ENCODE measurements at regions not wholly inside any gene's neighbourhood (a gene's known extent, or its start where the extent isn't known, plus 50 kb on each side); places are given as distances from the start of the nearest gene placed in this dataset.

DNA sequence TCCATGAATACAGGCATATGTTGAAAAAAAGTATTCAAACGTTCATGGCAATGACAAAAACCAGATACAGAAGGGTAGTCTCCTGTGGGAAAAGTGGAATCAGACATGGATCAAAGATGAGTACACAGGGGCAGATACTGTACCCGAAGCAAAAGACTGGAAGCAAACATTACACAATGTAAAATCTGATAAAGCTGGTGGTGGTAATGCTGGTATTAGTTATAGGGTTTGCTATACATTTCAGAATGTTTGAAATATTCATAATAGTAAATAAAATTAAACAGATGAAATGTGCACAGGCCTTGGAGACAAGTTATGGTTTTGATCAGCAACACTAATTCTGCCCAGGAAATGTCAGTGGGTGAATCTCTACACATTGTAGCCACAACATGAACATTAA is 607.6 kb downstream of the SOX6 start:
- Histone ChIP-seq H3K27me3 (ENCODE audit: control insufficient read depth, insufficient read depth, low read length) (peaks cover 2% of the 10 kb centered on the region), H3K9me3 (ENCODE audit: control insufficient read depth, insufficient read depth, low read length) (no peaks in the 10 kb centered on the region), H3K27ac (ENCODE audit: low read depth, low read length) (no peak overlapping the region), H3K36me3 (ENCODE audit: control insufficient read depth, insufficient read depth, low read length) (no peaks in the 10 kb centered on the region), H3K4me3 (ENCODE audit: low read depth, low read length) (no peak overlapping the region), H3K4me1 (ENCODE audit: control insufficient read depth, insufficient read depth, low read length) (peaks cover 4% of the 10 kb centered on the region)
- 89% methylated on average over 1 of the region's 2 CpGs for WGBS (ENCODE audit: insufficient coverage)
- DNase-seq (ENCODE audit: low read depth in 4 of 6, low spot score in 6 of 6): no peak

GRCh38 chr11:15750535-15751308 is 605.6 kb downstream of the SOX6 start:
- WGBS (ENCODE audit: insufficient coverage): 75% methylated on average over 4 of the region's 11 CpGs
- peaks cover 4% of the 10 kb centered on the region for H3K4me1 ChIP-seq (ENCODE audit: control insufficient read depth, insufficient read depth, low read length)
- H3K27ac ChIP-seq (ENCODE audit: low read depth, low read length): no peak overlapping the region
- DNase-seq (ENCODE audit: low read depth in 4 of 6, low spot score in 6 of 6): peak in 1 of 6 donors; percentile 81
- H3K9me3 ChIP-seq (ENCODE audit: control insufficient read depth, insufficient read depth, low read length): no peaks in the 10 kb centered on the region
- no peak overlapping the region for H3K4me3 ChIP-seq (ENCODE audit: low read depth, low read length)
- peaks cover 2% of the 10 kb centered on the region for H3K27me3 ChIP-seq (ENCODE audit: control insufficient read depth, insufficient read depth, low read length)
- H3K36me3 ChIP-seq (ENCODE audit: control insufficient read depth, insufficient read depth, low read length): no peaks in the 10 kb centered on the region

- Histone ChIP-seq H3K27ac (ENCODE audit: low read depth, low read length) (no peak overlapping the region), H3K9me3 (ENCODE audit: control insufficient read depth, insufficient read depth, low read length) (no peaks in the 10 kb centered on the region), H3K4me3 (ENCODE audit: low read depth, low read length) (no peak overlapping the region), H3K36me3 (ENCODE audit: control insufficient read depth, insufficient read depth, low read length) (no peaks in the 10 kb centered on the region), H3K27me3 (ENCODE audit: control insufficient read depth, insufficient read depth, low read length) (no peaks in the 10 kb centered on the region), H3K4me1 (ENCODE audit: control insufficient read depth, insufficient read depth, low read length) (peaks cover 4% of the 10 kb centered on the region)
- DNase-seq (ENCODE audit: low read depth in 4 of 6, low spot score in 6 of 6): no peak
- no CpG with 5 or more reads among the region's 1 CpG for WGBS (ENCODE audit: insufficient coverage)
Measured at GRCh38 chr11:15754221-15754620, 602.1 kb downstream of the SOX6 start.

GRCh38 chr11:15757048-15757698 is 599.2 kb downstream of the SOX6 start:
- Histone ChIP-seq H3K36me3 (ENCODE audit: control insufficient read depth, insufficient read depth, low read length) (no peaks in the 10 kb centered on the region), H3K4me3 (ENCODE audit: low read depth, low read length) (no peak overlapping the region), H3K27ac (ENCODE audit: low read depth, low read length) (no peak overlapping the region), H3K9me3 (ENCODE audit: control insufficient read depth, insufficient read depth, low read length) (no peaks in the 10 kb centered on the region), H3K4me1 (ENCODE audit: control insufficient read depth, insufficient read depth, low read length) (no peaks in the 10 kb centered on the region), H3K27me3 (ENCODE audit: control insufficient read depth, insufficient read depth, low read length) (no peaks in the 10 kb centered on the region)
- peak in 2 of 6 donors; percentile 60 to 68 for DNase-seq (ENCODE audit: low read depth in 4 of 6, low spot score in 6 of 6)
- WGBS (ENCODE audit: insufficient coverage): 94% methylated on average over 13 of the region's 16 CpGs

DNA sequence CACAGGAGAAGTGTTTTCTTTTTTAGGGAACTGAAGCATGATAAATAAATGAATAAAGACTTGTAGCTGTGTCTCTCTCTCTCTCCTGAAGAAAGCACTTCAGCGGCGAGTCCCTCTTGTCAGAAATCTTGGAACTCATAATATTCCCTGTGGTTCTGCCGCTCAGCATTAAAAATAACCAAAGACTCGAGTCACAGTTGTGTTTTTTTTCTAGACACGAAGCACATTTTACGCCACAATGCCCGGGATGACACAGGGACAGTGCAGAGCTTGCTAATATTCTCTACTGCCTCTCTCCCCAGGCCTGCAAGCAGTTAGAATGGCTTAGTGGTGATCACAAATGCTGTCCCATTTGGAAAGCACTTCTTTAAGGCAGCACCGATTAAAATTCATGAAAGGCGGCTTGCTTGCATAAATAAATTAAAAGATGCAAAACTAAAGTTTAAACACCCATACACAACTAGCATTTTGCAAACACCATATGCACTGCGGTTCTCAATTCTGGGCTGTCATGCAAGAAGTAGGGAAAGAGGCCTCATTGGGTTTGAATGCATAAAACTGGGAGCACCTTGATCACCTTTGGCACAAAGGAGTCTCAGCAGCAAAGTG is 597.4 kb downstream of the SOX6 start:
- Histone ChIP-seq H3K9me3 (ENCODE audit: control insufficient read depth, insufficient read depth, low read length) (no peaks in the 10 kb centered on the region), H3K27me3 (ENCODE audit: control insufficient read depth, insufficient read depth, low read length) (no peaks in the 10 kb centered on the region), H3K36me3 (ENCODE audit: control insufficient read depth, insufficient read depth, low read length) (no peaks in the 10 kb centered on the region), H3K4me1 (ENCODE audit: control insufficient read depth, insufficient read depth, low read length) (no peaks in the 10 kb centered on the region), H3K4me3 (ENCODE audit: low read depth, low read length) (no peak overlapping the region), H3K27ac (ENCODE audit: low read depth, low read length) (no peak overlapping the region)
- peak in 2 of 6 donors; percentile 41 to 71 for DNase-seq (ENCODE audit: low read depth in 4 of 6, low spot score in 6 of 6)
- WGBS (ENCODE audit: insufficient coverage): 44% methylated on average over 5 of the region's 10 CpGs

DNA sequence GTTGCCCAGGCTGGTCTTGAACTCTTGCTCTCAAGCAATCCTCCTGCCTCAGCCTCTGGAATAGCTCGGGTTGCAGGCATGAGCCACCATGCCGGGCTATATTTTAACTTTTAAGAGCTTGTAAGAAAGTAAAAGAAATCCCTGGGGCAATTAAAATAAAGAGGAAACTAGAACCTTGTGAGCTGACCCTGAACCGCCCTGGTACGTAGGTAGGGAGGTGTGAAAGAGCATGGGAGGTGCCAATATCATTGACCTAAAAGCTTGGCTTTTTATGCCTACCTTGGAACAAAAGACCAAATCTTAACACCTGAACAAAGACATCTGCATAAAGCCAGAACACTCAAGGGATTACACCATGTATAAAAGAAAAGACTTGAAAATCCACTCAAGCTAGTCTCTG is 595.1 kb downstream of the SOX6 start:
- 100% methylated on average over 1 of the region's 4 CpGs for WGBS (ENCODE audit: insufficient coverage)
- Histone ChIP-seq H3K4me1 (ENCODE audit: control insufficient read depth, insufficient read depth, low read length) (no peaks in the 10 kb centered on the region), H3K9me3 (ENCODE audit: control insufficient read depth, insufficient read depth, low read length) (no peaks in the 10 kb centered on the region), H3K27me3 (ENCODE audit: control insufficient read depth, insufficient read depth, low read length) (no peaks in the 10 kb centered on the region), H3K27ac (ENCODE audit: low read depth, low read length) (no peak overlapping the region), H3K36me3 (ENCODE audit: control insufficient read depth, insufficient read depth, low read length) (no peaks in the 10 kb centered on the region), H3K4me3 (ENCODE audit: low read depth, low read length) (no peak overlapping the region)
- DNase-seq (ENCODE audit: low read depth in 4 of 6, low spot score in 6 of 6): no peak

DNA sequence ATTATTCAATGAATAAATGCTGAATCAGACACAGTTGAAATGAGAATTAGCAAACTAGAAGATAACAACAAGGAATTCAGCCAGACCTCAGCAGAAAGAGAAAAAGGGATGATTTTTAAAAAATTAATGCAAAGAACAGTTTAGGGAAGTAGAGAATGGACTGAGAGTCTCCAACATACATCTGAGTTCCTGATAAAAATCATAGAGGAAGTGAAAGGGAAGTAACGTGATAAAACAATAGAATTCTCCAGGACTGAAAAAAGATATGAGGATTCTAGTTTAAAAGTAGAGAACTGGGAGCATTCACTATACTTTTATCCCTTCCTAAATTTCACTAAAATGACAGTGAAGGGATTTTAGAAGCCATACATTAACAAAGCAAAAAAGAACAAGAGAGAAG is 592.0 kb downstream of the SOX6 start:
- H3K4me1 ChIP-seq (ENCODE audit: control insufficient read depth, insufficient read depth, low read length): no peaks in the 10 kb centered on the region
- no peak overlapping the region for H3K4me3 ChIP-seq (ENCODE audit: low read depth, low read length)
- no CpG with 5 or more reads among the region's 1 CpG for WGBS (ENCODE audit: insufficient coverage)
- no peak for DNase-seq (ENCODE audit: low read depth in 4 of 6, low spot score in 6 of 6)
- H3K36me3 ChIP-seq (ENCODE audit: control insufficient read depth, insufficient read depth, low read length): no peaks in the 10 kb centered on the region
- H3K27me3 ChIP-seq (ENCODE audit: control insufficient read depth, insufficient read depth, low read length): no peaks in the 10 kb centered on the region
- H3K27ac ChIP-seq (ENCODE audit: low read depth, low read length): no peak overlapping the region
- H3K9me3 ChIP-seq (ENCODE audit: control insufficient read depth, insufficient read depth, low read length): no peaks in the 10 kb centered on the region

- Histone ChIP-seq H3K27ac (ENCODE audit: low read depth, low read length) (no peak overlapping the region), H3K27me3 (ENCODE audit: control insufficient read depth, insufficient read depth, low read length) (no peaks in the 10 kb centered on the region), H3K4me1 (ENCODE audit: control insufficient read depth, insufficient read depth, low read length) (no peaks in the 10 kb centered on the region), H3K36me3 (ENCODE audit: control insufficient read depth, insufficient read depth, low read length) (no peaks in the 10 kb centered on the region), H3K9me3 (ENCODE audit: control insufficient read depth, insufficient read depth, low read length) (no peaks in the 10 kb centered on the region), H3K4me3 (ENCODE audit: low read depth, low read length) (no peak overlapping the region)
- 83% methylated on average over 1 of the region's 1 CpG for WGBS (ENCODE audit: insufficient coverage)
- DNase-seq (ENCODE audit: low read depth in 4 of 6, low spot score in 6 of 6): no peak
Measured at GRCh38 chr11:15764948-15765347, 591.4 kb downstream of the SOX6 start.

GRCh38 chr11:15765530-15765929 is 590.8 kb downstream of the SOX6 start:
- Histone ChIP-seq H3K27me3 (ENCODE audit: control insufficient read depth, insufficient read depth, low read length) (no peaks in the 10 kb centered on the region), H3K4me1 (ENCODE audit: control insufficient read depth, insufficient read depth, low read length) (no peaks in the 10 kb centered on the region), H3K27ac (ENCODE audit: low read depth, low read length) (no peak overlapping the region), H3K36me3 (ENCODE audit: control insufficient read depth, insufficient read depth, low read length) (no peaks in the 10 kb centered on the region), H3K4me3 (ENCODE audit: low read depth, low read length) (no peak overlapping the region), H3K9me3 (ENCODE audit: control insufficient read depth, insufficient read depth, low read length) (no peaks in the 10 kb centered on the region)
- no CpG with 5 or more reads among the region's 3 CpGs for WGBS (ENCODE audit: insufficient coverage)
- DNase-seq (ENCODE audit: low read depth in 4 of 6, low spot score in 6 of 6): no peak

DNA sequence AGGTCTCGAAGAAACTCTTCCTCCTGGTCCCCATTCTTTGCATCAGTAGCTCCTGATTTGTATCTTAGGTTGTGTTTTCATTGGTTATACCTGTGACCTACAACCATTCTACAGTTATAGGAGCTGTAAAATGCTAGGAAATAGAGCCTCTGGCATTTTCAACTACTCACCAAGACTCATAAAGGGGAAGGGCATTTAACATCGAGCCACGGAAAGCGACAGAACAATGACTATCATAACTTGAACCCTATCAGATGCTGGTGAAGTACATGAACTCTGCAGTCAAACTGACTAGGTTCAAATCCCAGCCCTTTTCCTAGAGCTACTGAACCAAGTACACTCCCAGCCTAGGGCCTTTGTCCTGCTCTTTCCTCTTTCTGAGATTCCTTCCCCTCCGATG is 588.0 kb downstream of the SOX6 start:
- no peak for DNase-seq (ENCODE audit: low read depth in 4 of 6, low spot score in 6 of 6)
- Histone ChIP-seq H3K27me3 (ENCODE audit: control insufficient read depth, insufficient read depth, low read length) (no peaks in the 10 kb centered on the region), H3K4me3 (ENCODE audit: low read depth, low read length) (no peak overlapping the region), H3K4me1 (ENCODE audit: control insufficient read depth, insufficient read depth, low read length) (no peaks in the 10 kb centered on the region), H3K36me3 (ENCODE audit: control insufficient read depth, insufficient read depth, low read length) (no peaks in the 10 kb centered on the region), H3K9me3 (ENCODE audit: control insufficient read depth, insufficient read depth, low read length) (no peaks in the 10 kb centered on the region), H3K27ac (ENCODE audit: low read depth, low read length) (no peak overlapping the region)
- WGBS (ENCODE audit: insufficient coverage): 92% methylated on average over 4 of the region's 5 CpGs

All from spinal cord (tissue), 9 donors.